Right lung (tissue), 2 donors: ENCODE measurements at regions not wholly inside any gene's neighbourhood (a gene's known extent, or its start where the extent isn't known, plus 50 kb on each side); places are given as distances from the start of the nearest gene placed in this dataset.

Experiments
- DNase-seq, 2 donors: peaks; one replicate each; pipeline ENCODE4 v3.0.0-alpha.2; 2013

- no peak for DNase-seq
Observed at GRCh38 chr10:89153971-89154370, 53.1 kb downstream of the CH25H start.

- DNase-seq: no peak
Observed at GRCh38 chr10:89153116-89153515, 54.0 kb downstream of the CH25H start.

- no peak for DNase-seq
Observed at GRCh38 chr10:89151857-89152256, 55.3 kb downstream of the CH25H start.

- DNase-seq: no peak
Observed at GRCh38 chr10:89148061-89148460, 59.1 kb downstream of the CH25H start.

GRCh38 chr10:89147256-89147655 lies 59.9 kb downstream of the CH25H start:
- DNase-seq: no peak

- DNase-seq: no peak
Observed at GRCh38 chr10:89144836-89145235, 62.3 kb downstream of the CH25H start.

GRCh38 chr10:89142590-89142989 lies 64.5 kb downstream of the CH25H start:
- no peak for DNase-seq

- no peak for DNase-seq
Observed at GRCh38 chr10:89138755-89139490, 68.2 kb downstream of the CH25H start.

- DNase-seq: no peak
Observed at GRCh38 chr10:89134963-89135362, 72.2 kb downstream of the CH25H start.

GRCh38 chr10:89129911-89130310 lies 77.2 kb downstream of the CH25H start:
- no peak for DNase-seq

GRCh38 chr10:89122433-89123051 lies 84.6 kb downstream of the CH25H start:
- no peak for DNase-seq

GRCh38 chr10:89121764-89122020 lies 85.4 kb downstream of the CH25H start:
- no peak for DNase-seq

- no peak for DNase-seq
Observed at GRCh38 chr10:89120931-89121763, 86.0 kb downstream of the CH25H start.

GRCh38 chr10:89119651-89120050 lies 87.5 kb downstream of the CH25H start:
- DNase-seq: no peak

GRCh38 chr10:89118091-89118490 lies 89.0 kb downstream of the CH25H start:
- DNase-seq: no peak

- DNase-seq: no peak
Observed at GRCh38 chr10:89115876-89116627, 91.1 kb downstream of the CH25H start.

GRCh38 chr10:89114846-89115625 lies 92.1 kb downstream of the CH25H start:
- no peak for DNase-seq

- DNase-seq: peak in 1 of 2 donors; percentile 6
Observed at GRCh38 chr10:89102735-89103134, 104.4 kb downstream of the CH25H start.

GRCh38 chr10:89101943-89102342 lies 105.2 kb downstream of the CH25H start:
- no peak for DNase-seq

- DNase-seq: no peak
Observed at GRCh38 chr10:89100680-89101079, 106.4 kb downstream of the CH25H start.

- no peak for DNase-seq
Observed at GRCh38 chr10:89097226-89097625, 106.6 kb downstream of the FAS start.
